ENCODE measurements at regions not wholly inside any gene's neighbourhood (a gene's known extent, or its start where the extent isn't known, plus 50 kb on each side); places are given as distances from the start of the nearest gene placed in this dataset.
"Not testable (repeated sequence)": the region's sequence is repeated elsewhere in the genome, so short reads cannot be mapped to it uniquely, and the experiment has no call there.

- no peak for DNase-seq
Measured at GRCh38 chr2:123485056-123485455, 540.0 kb upstream of the CNTNAP5 start.

GRCh38 chr2:123493687-123494086 is 531.4 kb upstream of the CNTNAP5 start:
- no peak for DNase-seq

GRCh38 chr2:123495241-123495640 is 529.8 kb upstream of the CNTNAP5 start:
- DNase-seq, result no peak

- no peak for DNase-seq
Measured at GRCh38 chr2:123500346-123500745, 524.7 kb upstream of the CNTNAP5 start.

GRCh38 chr2:123500988-123501387 is 524.1 kb upstream of the CNTNAP5 start:
- DNase-seq, result no peak

DNA sequence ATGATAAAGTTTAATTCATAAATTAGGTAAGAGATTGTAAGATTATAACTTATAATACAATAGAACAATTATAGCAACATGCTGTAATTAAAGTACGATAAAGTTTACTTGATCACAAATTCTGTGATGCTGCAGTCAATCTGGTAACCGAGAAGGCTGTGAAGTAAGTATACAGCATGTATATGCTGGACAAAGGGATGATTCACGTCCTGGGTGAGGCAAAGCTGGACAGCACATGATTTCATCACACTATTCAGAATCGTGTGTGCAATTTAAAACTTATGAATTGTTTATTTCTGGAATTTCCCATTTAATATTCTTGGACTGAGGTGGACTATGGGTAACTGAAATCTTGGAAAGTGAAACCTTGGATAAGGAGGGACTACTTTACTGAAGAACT is 522.2 kb upstream of the CNTNAP5 start:
- no peak for DNase-seq

DNA sequence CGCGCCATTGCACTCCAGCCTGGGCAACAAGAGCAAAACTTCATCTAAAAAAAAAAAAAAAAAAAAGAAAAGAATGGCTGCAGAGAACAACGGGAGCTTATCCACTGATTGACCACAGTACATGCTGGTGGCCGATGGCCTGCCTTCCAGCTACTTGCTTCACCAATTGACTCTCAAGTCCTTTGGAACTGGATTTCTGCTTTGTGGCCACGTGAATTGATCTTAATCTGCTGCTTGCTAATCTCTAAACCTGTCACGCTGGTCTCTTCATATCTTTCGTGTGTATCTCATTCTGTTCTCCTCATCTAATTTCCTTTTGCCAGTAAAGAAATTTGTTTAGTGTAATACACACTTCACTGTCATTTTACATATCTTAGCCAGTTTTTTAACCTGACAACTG is 512.5 kb upstream of the CNTNAP5 start:
- DNase-seq, result no peak

DNA sequence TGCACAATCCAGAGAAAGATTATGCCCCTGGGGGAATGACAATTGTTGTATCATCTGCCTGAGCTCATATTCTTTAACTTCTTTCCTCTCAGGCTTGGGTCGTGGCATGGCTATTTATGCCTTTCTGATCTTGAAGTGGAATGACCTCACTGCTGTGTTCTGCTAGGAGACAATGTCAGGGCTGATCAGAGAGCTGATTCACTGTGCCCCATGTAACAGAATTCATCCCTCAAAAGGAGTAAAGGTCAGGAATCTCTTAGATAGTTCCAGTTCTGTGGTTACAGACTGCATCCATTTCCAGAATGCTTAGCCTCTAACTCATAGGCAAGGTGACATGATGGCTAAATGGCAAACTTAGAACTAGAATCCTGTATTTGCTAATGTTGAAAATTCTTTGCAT is 511.7 kb upstream of the CNTNAP5 start:
- no peak for DNase-seq

- DNase-seq, result no peak
Measured at GRCh38 chr2:123514613-123515207, 510.4 kb upstream of the CNTNAP5 start.

DNA sequence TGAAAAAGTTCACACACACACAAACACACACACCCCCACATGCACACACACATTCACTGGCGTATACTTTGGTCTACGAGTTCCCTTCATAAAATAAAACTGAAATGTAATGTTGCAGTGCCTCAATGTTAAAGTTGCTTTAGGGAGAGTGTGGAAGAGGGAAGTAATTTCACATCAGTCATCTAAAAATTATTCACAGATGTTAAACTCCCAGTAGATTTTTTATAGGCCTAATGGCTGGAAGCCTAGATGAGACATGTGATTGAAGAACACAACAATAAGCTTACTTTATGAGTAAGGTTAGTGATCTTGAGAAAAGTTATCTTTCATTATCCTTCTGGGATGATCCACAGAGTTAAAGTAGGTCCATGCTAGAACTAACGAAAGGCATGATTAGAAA is 506.7 kb upstream of the CNTNAP5 start:
- no peak for DNase-seq

DNA sequence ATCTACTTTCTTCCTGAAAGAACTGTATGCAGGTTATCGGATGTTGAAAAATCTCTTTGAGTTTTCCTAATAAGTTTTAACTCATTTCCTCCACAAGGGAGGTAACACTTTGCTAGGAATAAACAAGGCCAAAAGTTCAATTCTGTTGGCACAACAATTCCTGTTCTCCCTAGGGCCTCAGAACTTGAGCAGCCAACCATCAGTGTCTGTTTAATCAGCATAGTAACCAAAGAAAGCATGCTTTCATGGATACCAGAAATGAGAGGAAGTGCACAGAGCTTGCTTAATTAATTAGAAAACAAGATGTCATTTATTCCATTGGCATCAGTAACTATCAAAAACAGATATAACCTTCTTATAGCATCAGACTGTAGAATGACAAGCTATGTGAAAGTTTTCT is 503.2 kb upstream of the CNTNAP5 start:
- DNase-seq, result no peak

- not testable (repeated sequence) for DNase-seq
Measured at GRCh38 chr2:123522498-123522897, 502.6 kb upstream of the CNTNAP5 start.

DNA sequence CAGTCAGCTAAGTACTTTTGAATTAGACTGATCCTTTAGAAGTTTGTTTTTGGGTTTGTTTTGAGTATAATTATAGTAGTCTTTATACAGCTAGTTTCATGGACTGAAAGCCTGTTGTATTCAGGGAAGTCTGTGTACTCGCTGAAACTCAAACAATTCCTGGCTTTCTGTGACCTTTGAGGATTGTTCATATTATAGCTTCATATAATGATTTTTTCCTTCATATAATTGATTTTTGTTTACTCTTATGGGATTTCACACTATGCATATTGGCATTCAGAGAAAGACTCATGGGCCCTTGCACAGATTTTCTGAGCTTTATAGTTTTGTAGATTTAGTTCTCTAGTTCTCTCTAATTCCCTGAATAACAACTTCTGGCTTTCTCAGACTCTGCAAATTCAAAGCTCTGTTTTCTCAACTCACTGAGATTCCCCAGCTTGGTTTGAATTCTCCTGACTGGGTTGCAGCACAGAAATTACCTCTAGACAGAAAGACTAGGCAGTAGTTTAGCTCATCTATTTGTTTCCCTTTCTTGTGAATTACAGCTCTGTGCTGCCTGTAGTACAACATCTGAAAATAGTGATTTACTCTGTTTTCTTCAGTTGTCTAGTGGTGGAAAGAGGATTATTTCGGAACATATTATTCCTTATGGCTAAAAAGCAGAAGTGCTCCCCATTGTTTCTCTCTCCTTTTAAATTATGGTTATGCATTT is 495.9 kb upstream of the CNTNAP5 start:
- no peak for DNase-seq

- DNase-seq, result no peak
Measured at GRCh38 chr2:123530004-123530403, 495.1 kb upstream of the CNTNAP5 start.

GRCh38 chr2:123532126-123532525 is 493.0 kb upstream of the CNTNAP5 start:
- no peak for DNase-seq

DNA sequence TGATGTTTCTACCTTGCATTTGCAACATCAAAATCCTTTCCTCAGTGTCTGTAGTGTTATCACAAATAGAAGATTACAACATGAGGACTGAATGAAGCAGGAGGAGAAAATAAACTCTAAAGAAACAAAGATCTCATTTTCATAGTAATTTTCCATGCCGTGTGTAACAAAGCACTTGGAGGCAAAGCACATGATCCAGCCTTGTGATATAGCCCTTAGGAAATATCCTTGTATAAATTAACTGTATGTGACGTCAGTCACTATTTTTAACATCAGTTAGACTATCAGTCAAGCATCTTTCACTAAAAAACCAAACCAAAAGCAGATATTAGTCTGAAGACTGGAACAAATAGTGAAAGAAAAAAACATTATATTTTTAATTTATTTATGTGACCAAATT is 492.1 kb upstream of the CNTNAP5 start:
- DNase-seq, result no peak

DNA sequence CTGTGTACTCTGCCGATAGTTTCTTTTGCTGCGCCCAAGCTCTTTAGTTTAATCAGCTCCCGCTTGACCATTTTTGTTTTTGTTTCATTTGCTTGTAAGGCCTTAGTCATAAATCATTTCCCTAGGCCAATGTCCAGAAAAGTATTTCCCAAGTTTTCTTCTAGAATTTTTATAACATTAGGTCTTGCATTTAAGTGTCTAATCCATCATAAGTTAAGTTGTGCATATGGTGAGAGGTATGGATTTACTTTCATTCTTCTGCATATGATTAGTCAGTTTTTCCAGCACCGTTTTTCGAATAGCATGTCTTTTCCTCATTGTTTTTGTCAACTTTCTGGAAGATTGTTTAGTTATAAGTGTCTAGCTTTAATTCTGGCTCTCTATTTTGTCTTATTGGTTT is 484.8 kb upstream of the CNTNAP5 start:
- DNase-seq, result no peak

- DNase-seq, result no peak
Measured at GRCh38 chr2:123546353-123546752, 478.7 kb upstream of the CNTNAP5 start.

GRCh38 chr2:123563515-123563914 is 461.6 kb upstream of the CNTNAP5 start:
- DNase-seq, result no peak

DNA sequence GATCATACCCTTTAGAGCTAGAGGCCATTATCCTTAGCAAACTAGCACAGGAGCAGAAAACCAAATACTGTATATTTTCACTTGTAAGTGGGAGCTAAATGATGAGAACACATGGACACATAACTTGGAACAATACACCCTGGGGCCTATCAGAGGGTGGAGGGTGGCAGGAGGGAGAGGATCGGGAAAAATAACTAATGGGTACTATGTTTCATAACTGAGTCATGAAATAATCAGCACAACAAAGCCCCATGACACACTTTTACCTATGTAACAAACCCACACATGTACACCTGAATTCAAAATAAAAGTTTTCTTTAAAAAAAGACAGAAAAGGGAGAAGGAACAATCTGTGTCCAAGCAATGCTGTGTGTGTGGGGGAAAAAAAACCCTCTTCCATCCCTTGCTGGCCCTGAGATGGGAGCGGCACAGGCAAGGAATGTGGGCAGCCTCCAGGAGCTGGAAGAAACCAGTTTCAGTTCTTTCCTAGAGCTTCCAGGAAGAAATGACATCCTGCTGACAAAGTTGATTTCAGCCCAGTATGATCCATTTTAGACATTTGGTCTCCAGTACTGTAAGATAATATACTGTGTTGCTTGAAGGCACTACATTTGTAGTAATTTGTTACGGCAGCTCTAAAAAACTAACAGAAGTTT is 458.7 kb upstream of the CNTNAP5 start:
- no peak for DNase-seq

DNA sequence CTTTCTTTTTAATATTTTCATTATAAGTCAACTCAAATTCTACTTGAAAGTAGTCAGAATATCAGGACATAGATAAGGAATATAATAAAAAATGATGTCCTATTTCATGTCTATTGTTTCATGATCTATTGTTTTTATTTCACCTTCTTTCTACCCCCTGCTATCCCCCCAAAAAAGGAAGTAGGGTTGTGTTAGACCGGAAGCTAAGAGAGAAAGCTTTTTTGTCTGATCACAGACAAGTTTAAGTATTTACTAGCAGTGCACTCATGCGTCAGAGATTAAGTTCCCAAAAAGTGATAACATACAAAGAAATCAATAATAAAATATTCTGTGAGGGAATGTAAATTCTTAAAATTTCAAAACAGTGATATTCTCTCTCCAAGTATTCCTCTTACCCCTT is 447.1 kb upstream of the CNTNAP5 start:
- DNase-seq, result no peak

DNA sequence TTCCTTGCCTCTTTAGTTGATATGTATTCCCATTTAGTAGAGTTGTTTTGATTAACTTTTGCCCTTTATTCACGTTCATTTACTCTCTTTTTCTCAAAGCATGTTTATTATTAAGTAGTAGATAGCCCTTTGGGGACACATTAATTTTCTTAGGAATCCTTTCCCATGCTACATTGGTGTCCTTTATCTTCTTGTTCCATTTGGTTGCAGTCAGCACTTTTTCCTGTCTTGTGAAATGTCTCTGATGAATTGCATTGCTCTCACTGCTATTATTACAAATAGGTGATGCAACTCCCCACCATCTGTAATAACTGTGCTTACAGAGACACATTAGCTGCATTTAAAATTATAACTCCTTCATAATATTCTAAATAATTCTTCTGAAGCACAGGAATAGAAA is 428.5 kb upstream of the CNTNAP5 start:
- DNase-seq, result no peak

GRCh38 chr2:123597988-123598387 is 427.1 kb upstream of the CNTNAP5 start:
- no peak for DNase-seq

GRCh38 chr2:123606631-123607030 is 418.5 kb upstream of the CNTNAP5 start:
- no peak for DNase-seq
